ENCODE measurements at regions not wholly inside any gene's neighbourhood (a gene's known extent, or its start where the extent isn't known, plus 50 kb on each side); places are given as distances from the start of the nearest gene placed in this dataset.

GRCh38 chr18:59052965-59053820 lies 86.5 kb upstream of the SEC11C start:
- Mint-ChIP-seq H3K27me3 (no peaks in the 10 kb centered on the region), H3K9me3 (ENCODE audit: insufficient read depth) (no peaks in the 10 kb centered on the region), H3K4me1 (peaks cover 26% of the 10 kb centered on the region), H3K27ac (no peak overlapping the region), H3K4me3 (no peak overlapping the region)
- no CpG with 5 or more reads among the region's 6 CpGs for WGBS (ENCODE audit: insufficient coverage)
- Histone ChIP-seq H3K9ac (ENCODE audit: low read length) (no peak overlapping the region), H3K4me2 (replicated peaks; ENCODE audit: low read depth, low read length, poor library complexity, severe bottlenecking) (no peak overlapping the region), H3K79me2 (ENCODE audit: control insufficient read depth, insufficient read depth, low read length) (no peaks in the 10 kb centered on the region), H4K20me1 (ENCODE audit: control insufficient read depth, insufficient read depth, low read length, poor library complexity, severe bottlenecking) (no peaks in the 10 kb centered on the region), H3K4me3 (ENCODE audit: control extremely low read depth in 1 of 5, extremely low read depth in 1 of 5, insufficient read depth in 1 of 5, low read depth in 2 of 5, low read length in 4 of 5) (no peak overlapping the region), H3K36me3 (replicated peaks in 1 of 2; ENCODE audit: control extremely low read depth in 1 of 2, control insufficient read depth in 1 of 2, extremely low read depth in 1 of 2, insufficient read depth in 2 of 2, low read length in 1 of 2) (no peaks in the 10 kb centered on the region), H2AFZ (ENCODE audit: insufficient read depth, low read depth, low read length, poor library complexity, severe bottlenecking) (no peak overlapping the region), H3K27me3 (replicated peaks in 1 of 4; ENCODE audit: control extremely low read depth in 1 of 4, control insufficient read depth in 3 of 4, insufficient read depth in 4 of 4, low read length in 3 of 4) (no peaks in the 10 kb centered on the region), H3K27ac (ENCODE audit: low read length in 2 of 2) (no peak overlapping the region), H3K4me1 (ENCODE audit: control insufficient read depth in 2 of 2, insufficient read depth in 2 of 2, low read length in 2 of 2) (peaks cover 23 to 28% of the 10 kb centered on the region in 2 donors), H3K9me3 (ENCODE audit: control extremely low read depth in 1 of 3, control insufficient read depth in 2 of 3, insufficient read depth in 1 of 3, low read length in 2 of 3) (no peaks in the 10 kb centered on the region)
- intact Hi-C loops (cut with micrococcal nuclease) = loop anchor here (10.0 kb wide), 2 partner anchors 88 to 188 kb away; partner anchors contain the start of gene ZNF532
- DNase-seq (no peak), ATAC-seq (ENCODE audit: low read depth) (no peak)
- ChIA-PET CTCF (interaction anchor here (1.2 kb wide), 2 partner anchors 17 to 271 kb away, joined by 3 to 4 read pairs; no protein-coding TSS in a partner anchor), POLR2A (no interaction called here)
- TF ChIP-seq EZH2 (IDR thresholded peaks at IDR 0.05; ENCODE audit: borderline replicate concordance, insufficient read depth, low read depth, low read length, poor library complexity, severe bottlenecking) (no peak), CTCF (IDR thresholded peaks at IDR 0.05) (no peak)
